Keratinocyte (primary cell): ENCODE measurements at regions not wholly inside any gene's neighbourhood (a gene's known extent, or its start where the extent isn't known, plus 50 kb on each side); places are given as distances from the start of the nearest gene placed in this dataset.

Experiments used
- DNase-seq: peaks from one replicate; pipeline ENCODE4 v3.0.0-alpha.2; 2011; ENCODE audit warnings: low read depth, missing footprints, low spot score
- FAIRE-seq: peaks from 2 replicates; lab custom pipeline; 2011; peaks lifted over from hg19 to GRCh38; lab: Jason Lieb, UNC
- H2AFZ ChIP-seq: 2 replicates; pipeline ENCODE4 v1.6.0; 2012; ENCODE audit warnings: low read length, control low read depth, inconsistent platforms; ENCODE audit not compliant: control insufficient read depth
- H3K27ac ChIP-seq: 2 replicates; pipeline ENCODE4 v1.5.1; 2011; ENCODE audit warnings: low read length; ENCODE audit not compliant: control insufficient read depth, insufficient read depth
- H3K27me3 ChIP-seq: 3 replicates; pipeline ENCODE4 v1.6.0; 2011; ENCODE audit warnings: low read length; ENCODE audit not compliant: control insufficient read depth, insufficient read depth; ENCODE audit errors: extremely low read depth
- H3K36me3 ChIP-seq, 2 experiments: 2 replicates in 1 of 2; 3 replicates in 1 of 2; pipeline ENCODE4 v1.5.1; 2011; ENCODE audit warnings: low read length in 2 of 2, mild to moderate bottlenecking in 1 of 2; ENCODE audit not compliant: control insufficient read depth in 2 of 2, insufficient read depth in 2 of 2; ENCODE audit errors: extremely low read depth in 1 of 2
- H3K4me1 ChIP-seq: 3 replicates; pipeline ENCODE4 v1.5.1; 2011; ENCODE audit warnings: low read length; ENCODE audit not compliant: control insufficient read depth, insufficient read depth; ENCODE audit errors: extremely low read depth
- H3K4me2 ChIP-seq: 3 replicates; pipeline ENCODE4 v1.6.0; 2011; ENCODE audit warnings: low read depth, low read length; ENCODE audit not compliant: control insufficient read depth, insufficient read depth; ENCODE audit errors: extremely low read depth
- H3K4me3 ChIP-seq, 3 experiments: fragments of 200-600 bp in 1 of 3; sonication (generic) in 1 of 3; 2 replicates in 2 of 3; 3 replicates in 1 of 3; pipeline ENCODE4 v1.5.1; 2011 to 2016; ENCODE audit warnings: low read length in 3 of 3, mild to moderate bottlenecking in 3 of 3, control low read depth in 2 of 3, inconsistent platforms in 1 of 3, low read depth in 1 of 3, mixed read lengths in 1 of 3, mixed run types in 1 of 3, moderate library complexity in 1 of 3; ENCODE audit not compliant: control insufficient read depth in 2 of 3, insufficient read depth in 2 of 3; ENCODE audit errors: extremely low read depth in 1 of 3
- H3K79me2 ChIP-seq: 2 replicates; pipeline ENCODE4 v1.6.0; 2012; ENCODE audit warnings: low read length; ENCODE audit not compliant: control insufficient read depth, insufficient read depth
- H3K9ac ChIP-seq: 3 replicates; pipeline ENCODE4 v1.6.0; 2011; ENCODE audit warnings: low read length; ENCODE audit not compliant: control insufficient read depth, insufficient read depth; ENCODE audit errors: extremely low read depth
- H3K9me1 ChIP-seq: 3 replicates; pipeline ENCODE4 v1.6.0; 2011; ENCODE audit warnings: low read length; ENCODE audit not compliant: control insufficient read depth, insufficient read depth; ENCODE audit errors: extremely low read depth
- H3K9me3 ChIP-seq: 2 replicates; pipeline ENCODE4 v1.5.1; 2012; ENCODE audit warnings: low read depth, low read length; ENCODE audit not compliant: control insufficient read depth
- H4K20me1 ChIP-seq: 3 replicates; pipeline ENCODE4 v1.6.0; 2011; ENCODE audit warnings: low read length; ENCODE audit not compliant: control insufficient read depth, insufficient read depth; ENCODE audit errors: extremely low read depth
- CTCF ChIP-seq, 3 experiments: IDR thresholded peaks in 1 of 3; conservative IDR thresholded peaks in 1 of 3; optimal IDR thresholded peaks in 1 of 3; 2 replicates in 2 of 3; 3 replicates in 1 of 3; pipeline versions ENCODE3 to v1.5.1; 2011; ENCODE audit warnings: low read length in 3 of 3, mild to moderate bottlenecking in 3 of 3, moderate library complexity in 2 of 3, control low read depth in 1 of 3, inconsistent platforms in 1 of 3; ENCODE audit not compliant: insufficient read depth in 2 of 3; ENCODE audit errors: extremely low read depth in 1 of 3
- EZH2 ChIP-seq: IDR thresholded peaks from one replicate; pipeline ENCODE4 v1.6.1; 2012; ENCODE audit warnings: inconsistent platforms, mild to moderate bottlenecking, low read length, moderate library complexity
- dilution Hi-C: fragments of 300-500 bp; cut with MboI; formaldehyde crosslinking; loops from one replicate; pipeline ENCODE4 v1.7.0; 2020; ENCODE audit warnings: low sequenced_read_pairs; ENCODE audit not compliant: extremely low pct_ligation_motif_present

DNA sequence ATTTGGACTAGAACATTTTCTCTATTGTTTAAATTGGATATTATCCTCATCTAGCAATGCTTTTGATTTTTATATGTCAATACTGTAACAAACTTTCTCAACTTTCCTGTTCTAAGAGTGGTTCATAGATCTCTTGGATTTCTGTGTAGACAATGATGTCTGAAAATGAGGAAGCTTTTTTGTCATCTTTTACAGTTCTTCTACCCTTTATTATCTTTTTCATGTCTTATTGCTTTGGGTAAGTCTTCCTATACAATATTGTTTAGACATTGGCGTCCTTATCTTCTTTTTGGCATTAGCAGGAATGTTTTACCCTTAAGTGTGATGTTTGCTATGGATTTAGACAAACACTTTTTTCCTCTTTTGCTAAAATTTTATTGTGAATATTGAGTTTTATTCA, 91.5 kb upstream of the MTHFD1L start:
- peaks cover 0 to 1% of the 10 kb centered on the region in 2 experiments for H3K36me3 ChIP-seq
- no peak for FAIRE-seq
- no peak overlapping the region for H3K4me2 ChIP-seq
- H3K4me3 ChIP-seq = no peak overlapping the region
- no peaks in the 10 kb centered on the region for H4K20me1 ChIP-seq
- DNase-seq = no peak
- dilution Hi-C loops = no loop called here
- H3K4me1 ChIP-seq = no peaks in the 10 kb centered on the region
- no peaks in the 10 kb centered on the region for H3K9me1 ChIP-seq
- H3K27me3 ChIP-seq = no peaks in the 10 kb centered on the region
- H3K9me3 ChIP-seq = peaks cover 2% of the 10 kb centered on the region
- no peak overlapping the region for H3K9ac ChIP-seq
- no peak for TF ChIP-seq CTCF (optimal IDR thresholded peaks at IDR 0.05 in 1 of 3, IDR thresholded peaks at IDR 0.05 in 1 of 3, conservative IDR thresholded peaks at IDR 0.05 in 1 of 3; ENCODE audit: extremely low read depth in 1 of 3, insufficient read depth in 2 of 3, low read length in 3 of 3)
- TF ChIP-seq EZH2 = no peak
- no peaks in the 10 kb centered on the region for H3K79me2 ChIP-seq
- no peak overlapping the region for H2AFZ ChIP-seq
- no peak overlapping the region for H3K27ac ChIP-seq

- H3K4me3 ChIP-seq = no peak overlapping the region
- H3K36me3 ChIP-seq = no peaks in the 10 kb centered on the region
- no peak overlapping the region for H3K27ac ChIP-seq
- H3K4me1 ChIP-seq = no peaks in the 10 kb centered on the region
- dilution Hi-C loops = no loop called here
- no peaks in the 10 kb centered on the region for H3K27me3 ChIP-seq
- H3K79me2 ChIP-seq = no peaks in the 10 kb centered on the region
- no peaks in the 10 kb centered on the region for H3K9me1 ChIP-seq
- FAIRE-seq (no peak), DNase-seq (no peak)
- no peak overlapping the region for H2AFZ ChIP-seq
- no peaks in the 10 kb centered on the region for H4K20me1 ChIP-seq
- TF ChIP-seq EZH2 = no peak
- no peak for TF ChIP-seq CTCF (optimal IDR thresholded peaks at IDR 0.05 in 1 of 3, IDR thresholded peaks at IDR 0.05 in 1 of 3, conservative IDR thresholded peaks at IDR 0.05 in 1 of 3; ENCODE audit: extremely low read depth in 1 of 3, insufficient read depth in 2 of 3, low read length in 3 of 3)
- no peak overlapping the region for H3K9ac ChIP-seq
- H3K4me2 ChIP-seq = no peak overlapping the region
- H3K9me3 ChIP-seq = peaks cover 2% of the 10 kb centered on the region
These were observed 89.9 kb upstream of the MTHFD1L start for GRCh38 chr6:150775415-150776203.
